SU-DHL-6 (cell line): ENCODE measurements at regions not wholly inside any gene's neighbourhood (a gene's known extent, or its start where the extent isn't known, plus 50 kb on each side); places are given as distances from the start of the nearest gene placed in this dataset.

ENCODE experiments used
- EZH2phosphoT487 ChIP-seq: fragments of 200-600 bp; sonication (generic), shearing (Covaris generic); conservative IDR thresholded peaks from 2 replicates; pipeline ENCODE4 v1.6.1; 2018; ENCODE audit warnings: mild to moderate bottlenecking, antibody characterized with exemption, low read length, moderate library complexity, mixed read lengths
- TF ChIP-seq, protein P1 (sequence below): fragments of 200-600 bp; sonication (generic); IDR thresholded peaks from one replicate; pipeline ENCODE4 v1.5.1; 2017; ENCODE audit warnings: antibody characterized with exemption, mild to moderate bottlenecking, low read length, moderate library complexity; ENCODE audit not compliant: insufficient read depth, poor library complexity, severe bottlenecking

DNA sequence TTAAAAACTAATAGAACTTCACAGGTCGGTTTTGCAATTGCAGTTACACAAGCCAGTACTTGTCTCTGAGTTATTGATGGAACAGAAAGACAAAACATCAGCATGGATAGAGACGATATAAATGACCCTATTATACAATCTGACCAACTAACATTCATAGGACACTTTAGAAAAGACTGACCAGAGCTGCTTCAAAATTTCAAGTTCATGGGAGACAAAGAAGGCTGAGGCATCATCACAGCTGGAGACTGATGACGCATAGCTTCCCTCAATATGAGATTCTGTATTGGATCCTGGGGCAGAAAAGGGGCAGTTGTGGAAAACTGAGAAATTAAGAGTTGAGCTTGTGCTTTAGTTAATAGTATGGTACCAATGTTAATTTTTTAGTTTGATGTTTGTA, 174.0 kb downstream of the THBS2 start:
- TF ChIP-seq, protein P1, sequence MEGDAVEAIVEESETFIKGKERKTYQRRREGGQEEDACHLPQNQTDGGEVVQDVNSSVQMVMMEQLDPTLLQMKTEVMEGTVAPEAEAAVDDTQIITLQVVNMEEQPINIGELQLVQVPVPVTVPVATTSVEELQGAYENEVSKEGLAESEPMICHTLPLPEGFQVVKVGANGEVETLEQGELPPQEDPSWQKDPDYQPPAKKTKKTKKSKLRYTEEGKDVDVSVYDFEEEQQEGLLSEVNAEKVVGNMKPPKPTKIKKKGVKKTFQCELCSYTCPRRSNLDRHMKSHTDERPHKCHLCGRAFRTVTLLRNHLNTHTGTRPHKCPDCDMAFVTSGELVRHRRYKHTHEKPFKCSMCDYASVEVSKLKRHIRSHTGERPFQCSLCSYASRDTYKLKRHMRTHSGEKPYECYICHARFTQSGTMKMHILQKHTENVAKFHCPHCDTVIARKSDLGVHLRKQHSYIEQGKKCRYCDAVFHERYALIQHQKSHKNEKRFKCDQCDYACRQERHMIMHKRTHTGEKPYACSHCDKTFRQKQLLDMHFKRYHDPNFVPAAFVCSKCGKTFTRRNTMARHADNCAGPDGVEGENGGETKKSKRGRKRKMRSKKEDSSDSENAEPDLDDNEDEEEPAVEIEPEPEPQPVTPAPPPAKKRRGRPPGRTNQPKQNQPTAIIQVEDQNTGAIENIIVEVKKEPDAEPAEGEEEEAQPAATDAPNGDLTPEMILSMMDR: no peak
- no peak for TF ChIP-seq EZH2phosphoT487
